Endothelial cell (in vitro differentiated cells): ENCODE measurements at regions not wholly inside any gene's neighbourhood (a gene's known extent, or its start where the extent isn't known, plus 50 kb on each side); places are given as distances from the start of the nearest gene placed in this dataset.

Experiments
- DNase-seq: peaks from one replicate; pipeline ENCODE4 v3.0.0; 2021; ENCODE audit warnings: low spot score
- H3K27ac Mint-ChIP-seq: one replicate; pipeline ENCODE4 v1.8.0; 2021; ENCODE audit warnings: mixed read lengths, inconsistent platforms; ENCODE audit not compliant: unreplicated experiment
- H3K27me3 Mint-ChIP-seq: one replicate; pipeline ENCODE4 v1.8.0; 2021; ENCODE audit warnings: mild to moderate bottlenecking, moderate library complexity, mixed read lengths, inconsistent platforms; ENCODE audit not compliant: unreplicated experiment
- H3K36me3 Mint-ChIP-seq: one replicate; pipeline ENCODE4 v1.8.0; 2021; ENCODE audit warnings: mild to moderate bottlenecking, low read depth, mixed read lengths, inconsistent platforms; ENCODE audit not compliant: unreplicated experiment
- H3K4me1 Mint-ChIP-seq: one replicate; pipeline ENCODE4 v1.8.0; 2021; ENCODE audit warnings: mild to moderate bottlenecking, mixed read lengths, inconsistent platforms; ENCODE audit not compliant: unreplicated experiment
- H3K4me3 Mint-ChIP-seq: one replicate; pipeline ENCODE4 v1.8.0; 2021; ENCODE audit warnings: mild to moderate bottlenecking, mixed read lengths, inconsistent platforms; ENCODE audit not compliant: unreplicated experiment
- H3K9me3 Mint-ChIP-seq: one replicate; pipeline ENCODE4 v1.8.0; 2021; ENCODE audit warnings: mixed read lengths, inconsistent platforms; ENCODE audit not compliant: unreplicated experiment
- TF ChIP-seq, protein P1 (sequence below): fragments of 200-600 bp; sonication (generic); IDR thresholded peaks from one replicate; pipeline ENCODE4 v1.5.0; 2021; ENCODE audit warnings: antibody characterized with exemption; ENCODE audit not compliant: unreplicated experiment

DNA sequence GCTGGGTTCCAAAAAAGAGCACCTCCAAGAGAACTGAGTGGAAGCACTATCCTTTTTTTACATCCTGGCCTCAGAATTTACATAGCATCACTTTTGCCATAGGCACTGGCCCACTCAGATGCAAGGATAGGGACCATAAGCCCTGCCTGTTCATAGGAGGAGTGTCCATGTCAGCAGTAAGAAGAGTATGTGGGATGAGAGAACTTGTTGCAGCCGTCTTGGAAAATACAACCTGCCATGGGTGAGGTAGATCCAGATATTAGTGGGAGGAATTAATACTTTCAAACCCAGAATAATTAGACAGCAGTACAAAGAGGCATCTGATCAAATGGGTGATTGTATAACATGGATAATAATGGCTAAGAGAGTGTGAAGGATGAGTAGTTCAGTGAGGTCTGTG lies 110.7 kb upstream of the CELF4 start:
- no peaks in the 10 kb centered on the region for H3K9me3 Mint-ChIP-seq
- no peak for DNase-seq
- H3K4me1 Mint-ChIP-seq = no peaks in the 10 kb centered on the region
- no peaks in the 10 kb centered on the region for H3K36me3 Mint-ChIP-seq
- no peak overlapping the region for H3K27ac Mint-ChIP-seq
- TF ChIP-seq, protein P1, sequence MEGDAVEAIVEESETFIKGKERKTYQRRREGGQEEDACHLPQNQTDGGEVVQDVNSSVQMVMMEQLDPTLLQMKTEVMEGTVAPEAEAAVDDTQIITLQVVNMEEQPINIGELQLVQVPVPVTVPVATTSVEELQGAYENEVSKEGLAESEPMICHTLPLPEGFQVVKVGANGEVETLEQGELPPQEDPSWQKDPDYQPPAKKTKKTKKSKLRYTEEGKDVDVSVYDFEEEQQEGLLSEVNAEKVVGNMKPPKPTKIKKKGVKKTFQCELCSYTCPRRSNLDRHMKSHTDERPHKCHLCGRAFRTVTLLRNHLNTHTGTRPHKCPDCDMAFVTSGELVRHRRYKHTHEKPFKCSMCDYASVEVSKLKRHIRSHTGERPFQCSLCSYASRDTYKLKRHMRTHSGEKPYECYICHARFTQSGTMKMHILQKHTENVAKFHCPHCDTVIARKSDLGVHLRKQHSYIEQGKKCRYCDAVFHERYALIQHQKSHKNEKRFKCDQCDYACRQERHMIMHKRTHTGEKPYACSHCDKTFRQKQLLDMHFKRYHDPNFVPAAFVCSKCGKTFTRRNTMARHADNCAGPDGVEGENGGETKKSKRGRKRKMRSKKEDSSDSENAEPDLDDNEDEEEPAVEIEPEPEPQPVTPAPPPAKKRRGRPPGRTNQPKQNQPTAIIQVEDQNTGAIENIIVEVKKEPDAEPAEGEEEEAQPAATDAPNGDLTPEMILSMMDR = no peak
- no peak overlapping the region for H3K4me3 Mint-ChIP-seq
- H3K27me3 Mint-ChIP-seq = peaks cover 4% of the 10 kb centered on the region

DNA sequence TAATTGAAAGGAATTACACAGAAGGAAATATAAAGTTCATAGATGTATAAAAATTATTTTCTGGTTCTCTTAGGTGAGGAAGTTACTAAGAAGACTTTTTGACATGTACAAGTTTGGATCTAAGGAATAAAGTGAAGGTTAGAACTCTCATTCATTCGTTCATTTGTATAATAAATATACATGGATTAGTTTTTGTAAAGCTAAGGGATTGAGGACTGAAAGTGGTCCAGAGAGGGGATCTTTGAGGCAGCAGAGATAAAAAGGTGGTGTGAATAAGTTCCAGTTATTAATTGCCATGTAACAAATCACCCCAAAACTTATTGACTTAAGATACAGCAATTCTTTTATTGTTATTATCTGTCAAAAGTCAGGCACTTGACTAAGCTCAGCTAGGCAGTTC lies 110.1 kb upstream of the CELF4 start:
- Mint-ChIP-seq H3K9me3 (no peaks in the 10 kb centered on the region), H3K4me1 (no peaks in the 10 kb centered on the region), H3K27me3 (peaks cover 5% of the 10 kb centered on the region), H3K4me3 (no peak overlapping the region), H3K27ac (no peak overlapping the region), H3K36me3 (no peaks in the 10 kb centered on the region)
- DNase-seq = no peak
- TF ChIP-seq, protein P1 = no peak

DNA sequence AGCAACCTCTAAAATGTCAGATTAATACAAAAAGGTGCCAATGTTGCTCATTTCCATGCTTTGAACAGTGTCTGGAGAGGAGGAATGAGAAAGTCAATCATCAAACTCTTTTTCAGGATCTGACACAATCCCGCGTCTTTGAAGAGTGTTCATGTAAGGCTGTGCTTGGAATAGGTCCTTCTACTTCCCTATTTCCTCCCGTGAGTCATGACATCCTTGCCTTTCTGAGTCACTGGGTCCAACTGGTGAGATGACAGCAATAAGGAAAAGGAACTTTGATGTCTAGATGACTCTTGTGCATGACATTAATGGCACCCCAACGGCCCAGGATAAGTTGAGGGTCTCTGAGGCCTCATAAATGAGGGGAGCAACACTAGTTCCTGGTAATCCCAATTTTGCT lies 109.0 kb upstream of the CELF4 start:
- no peak for DNase-seq
- Mint-ChIP-seq H3K4me3 (no peak overlapping the region), H3K36me3 (no peaks in the 10 kb centered on the region), H3K27me3 (peaks cover 5% of the 10 kb centered on the region), H3K4me1 (peaks cover 3% of the 10 kb centered on the region), H3K27ac (no peak overlapping the region), H3K9me3 (no peaks in the 10 kb centered on the region)
- TF ChIP-seq, protein P1 = no peak

DNA sequence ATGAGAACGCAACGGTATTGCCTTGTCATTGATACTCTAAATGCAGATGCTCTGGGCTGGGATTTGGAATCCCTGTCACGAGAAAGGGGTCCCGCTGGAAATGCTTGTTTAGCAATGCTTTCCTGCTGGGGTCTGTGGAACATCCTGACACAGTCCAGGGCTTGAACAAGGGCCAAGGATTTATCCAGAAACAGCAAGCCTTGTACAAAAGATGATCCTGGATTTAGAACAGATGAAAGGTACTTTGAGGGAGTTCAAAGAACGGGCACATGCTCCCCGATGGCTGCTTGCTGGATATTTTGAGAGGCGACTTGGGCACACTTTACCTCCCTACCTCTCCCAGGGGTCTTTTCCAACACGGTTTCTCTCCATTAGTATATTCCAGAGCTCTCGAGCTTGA lies 108.1 kb upstream of the CELF4 start:
- Mint-ChIP-seq H3K27ac (no peak overlapping the region), H3K4me1 (peaks cover 12% of the 10 kb centered on the region), H3K27me3 (peaks cover 5% of the 10 kb centered on the region), H3K36me3 (no peaks in the 10 kb centered on the region), H3K9me3 (no peaks in the 10 kb centered on the region), H3K4me3 (no peak overlapping the region)
- TF ChIP-seq, protein P1 = no peak
- DNase-seq = no peak

DNA sequence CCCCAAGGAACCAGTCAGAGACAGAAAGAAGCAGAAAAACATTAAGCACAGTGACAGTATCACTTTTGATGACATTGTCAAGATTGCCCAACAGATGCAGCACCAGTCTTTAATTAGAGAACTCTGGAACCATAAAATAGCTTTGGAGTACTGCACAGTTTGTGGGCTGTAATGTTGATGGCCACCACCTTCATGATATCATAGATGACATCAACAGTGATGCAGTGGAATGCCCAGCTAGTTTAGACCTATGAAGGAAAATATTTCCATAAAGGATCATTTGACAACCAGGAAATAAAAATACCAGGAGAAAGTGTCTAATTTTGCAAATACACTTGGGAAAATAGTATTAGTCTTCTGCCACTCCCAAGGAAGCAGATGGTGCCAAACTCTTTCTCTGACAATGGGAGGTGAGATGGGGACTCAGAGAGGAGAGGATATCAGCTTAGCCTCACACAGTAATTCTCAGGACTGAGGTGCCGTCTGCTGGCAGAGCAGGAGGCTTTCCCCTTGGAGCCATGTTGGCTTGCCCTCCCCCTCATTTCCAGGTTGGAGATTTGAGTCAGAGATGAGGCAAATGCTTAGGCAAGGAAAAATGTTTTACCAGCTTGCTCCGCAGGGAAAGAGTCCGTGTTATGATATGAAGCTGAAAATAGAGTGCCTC lies 107.5 kb upstream of the CELF4 start:
- H3K36me3 Mint-ChIP-seq = no peaks in the 10 kb centered on the region
- TF ChIP-seq, protein P1 = no peak
- no peaks in the 10 kb centered on the region for H3K9me3 Mint-ChIP-seq
- no peak for DNase-seq
- H3K27ac Mint-ChIP-seq = no peak overlapping the region
- peaks cover 5% of the 10 kb centered on the region for H3K27me3 Mint-ChIP-seq
- H3K4me1 Mint-ChIP-seq = peaks cover 18% of the 10 kb centered on the region
- H3K4me3 Mint-ChIP-seq = no peak overlapping the region
